ENCODE measurements at regions not wholly inside any gene's neighbourhood (a gene's known extent, or its start where the extent isn't known, plus 50 kb on each side); places are given as distances from the start of the nearest gene placed in this dataset.

DNA sequence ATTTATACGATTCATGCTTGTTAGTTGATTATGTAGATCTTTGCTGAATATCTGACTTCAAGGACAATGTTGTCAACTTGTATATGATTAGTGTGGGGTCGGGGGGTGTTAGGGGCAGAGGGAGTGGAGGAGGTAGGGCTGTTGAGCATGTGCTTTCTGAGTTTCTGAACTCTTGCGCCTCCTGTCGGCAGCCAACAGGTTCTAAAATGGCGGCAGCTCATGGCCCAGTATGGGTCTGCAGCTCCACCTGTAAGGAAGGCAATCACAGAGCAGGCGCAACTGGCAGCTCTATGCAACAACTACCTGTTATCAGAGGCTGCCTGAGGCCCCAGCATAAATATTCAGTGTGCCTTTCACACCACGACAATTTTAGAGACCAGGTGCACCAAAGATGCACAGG is 205.8 kb upstream of the PLXNA2 start:
- TF ChIP-seq, protein P1, sequence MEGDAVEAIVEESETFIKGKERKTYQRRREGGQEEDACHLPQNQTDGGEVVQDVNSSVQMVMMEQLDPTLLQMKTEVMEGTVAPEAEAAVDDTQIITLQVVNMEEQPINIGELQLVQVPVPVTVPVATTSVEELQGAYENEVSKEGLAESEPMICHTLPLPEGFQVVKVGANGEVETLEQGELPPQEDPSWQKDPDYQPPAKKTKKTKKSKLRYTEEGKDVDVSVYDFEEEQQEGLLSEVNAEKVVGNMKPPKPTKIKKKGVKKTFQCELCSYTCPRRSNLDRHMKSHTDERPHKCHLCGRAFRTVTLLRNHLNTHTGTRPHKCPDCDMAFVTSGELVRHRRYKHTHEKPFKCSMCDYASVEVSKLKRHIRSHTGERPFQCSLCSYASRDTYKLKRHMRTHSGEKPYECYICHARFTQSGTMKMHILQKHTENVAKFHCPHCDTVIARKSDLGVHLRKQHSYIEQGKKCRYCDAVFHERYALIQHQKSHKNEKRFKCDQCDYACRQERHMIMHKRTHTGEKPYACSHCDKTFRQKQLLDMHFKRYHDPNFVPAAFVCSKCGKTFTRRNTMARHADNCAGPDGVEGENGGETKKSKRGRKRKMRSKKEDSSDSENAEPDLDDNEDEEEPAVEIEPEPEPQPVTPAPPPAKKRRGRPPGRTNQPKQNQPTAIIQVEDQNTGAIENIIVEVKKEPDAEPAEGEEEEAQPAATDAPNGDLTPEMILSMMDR (IDR thresholded peaks at IDR 0.05) = no peak
- TF ChIP-seq ZFX (IDR thresholded peaks at IDR 0.05; ENCODE audit: borderline replicate concordance) = no peak
